ENCODE measurements at regions not wholly inside any gene's neighbourhood (a gene's known extent, or its start where the extent isn't known, plus 50 kb on each side); places are given as distances from the start of the nearest gene placed in this dataset.
"Not testable (repeated sequence)": the region's sequence is repeated elsewhere in the genome, so short reads cannot be mapped to it uniquely, and the experiment has no call there.

DNA sequence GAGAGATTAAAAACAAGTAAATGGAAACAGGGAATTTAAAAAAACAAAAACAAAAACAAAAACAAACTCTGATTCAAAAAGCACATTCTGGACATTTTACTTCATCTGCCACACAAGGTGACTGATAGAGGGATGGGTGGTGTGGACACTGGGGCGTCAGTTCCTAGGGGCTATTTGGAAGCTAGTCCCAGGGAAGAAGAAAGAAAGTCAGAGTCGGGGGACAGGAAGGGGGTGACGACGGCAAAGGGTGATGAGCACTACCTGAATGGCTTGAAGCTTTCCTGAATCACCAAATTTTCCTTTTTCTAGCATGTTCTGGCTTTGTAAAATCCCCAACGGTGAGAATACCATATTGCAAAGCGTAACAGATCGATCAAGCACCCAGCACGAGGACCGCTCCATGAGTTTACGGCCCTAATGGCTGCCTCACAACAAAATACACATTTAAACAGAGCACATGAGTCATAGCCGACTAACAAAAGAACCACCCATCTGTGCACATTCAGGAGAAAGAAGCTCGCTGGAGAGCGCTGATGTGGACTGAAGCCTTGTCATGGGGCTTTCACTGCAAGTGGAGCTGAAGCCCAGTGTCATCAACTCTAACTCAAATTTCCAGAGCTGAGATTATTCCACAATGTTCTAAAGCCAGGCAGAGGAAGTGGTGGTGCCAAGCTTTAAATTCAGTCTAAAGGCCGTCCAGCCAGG is 178.9 kb downstream of the LNPK start:
- ChIA-PET POLR2A (no interaction called here), CTCF (interaction anchor here (0.5 kb wide), 1 partner anchor 729 kb away, joined by 4 read pairs; no protein-coding TSS in a partner anchor)
- no peak overlapping the region for H3K27ac Mint-ChIP-seq
- H3K36me3 Mint-ChIP-seq (ENCODE audit: low read depth): no peaks in the 10 kb centered on the region
- H3K4me3 Mint-ChIP-seq: no peak overlapping the region
- H3K27me3 Mint-ChIP-seq: peaks cover 13% of the 10 kb centered on the region
- no peaks in the 10 kb centered on the region for H3K4me1 Mint-ChIP-seq
- no peak for DNase-seq
- no peaks in the 10 kb centered on the region for H3K9me3 Mint-ChIP-seq

- DNase-seq: no peak
- H3K4me1 Mint-ChIP-seq: no peaks in the 10 kb centered on the region
- ChIA-PET CTCF (no interaction called here), POLR2A (no interaction called here)
- peaks cover 12% of the 10 kb centered on the region for H3K27me3 Mint-ChIP-seq
- no peaks in the 10 kb centered on the region for H3K9me3 Mint-ChIP-seq
- H3K4me3 Mint-ChIP-seq: no peak overlapping the region
- no peak overlapping the region for H3K27ac Mint-ChIP-seq
- no peaks in the 10 kb centered on the region for H3K36me3 Mint-ChIP-seq (ENCODE audit: low read depth)
Observed at GRCh38 chr2:175817221-175817620, 184.8 kb downstream of the LNPK start.

GRCh38 chr2:175815537-175815936 is 186.5 kb downstream of the LNPK start:
- H3K27me3 Mint-ChIP-seq: peaks cover 7% of the 10 kb centered on the region
- CTCF ChIA-PET: no interaction called here
- no peak overlapping the region for H3K27ac Mint-ChIP-seq
- H3K4me1 Mint-ChIP-seq: no peaks in the 10 kb centered on the region
- DNase-seq: no peak
- H3K36me3 Mint-ChIP-seq (ENCODE audit: low read depth): no peaks in the 10 kb centered on the region
- no peaks in the 10 kb centered on the region for H3K9me3 Mint-ChIP-seq
- H3K4me3 Mint-ChIP-seq: no peak overlapping the region
- POLR2A ChIA-PET: no interaction called here

GRCh38 chr2:175811971-175812370 is 190.1 kb downstream of the LNPK start:
- Mint-ChIP-seq H3K27me3 (peaks cover 6% of the 10 kb centered on the region), H3K9me3 (no peaks in the 10 kb centered on the region), H3K27ac (no peak overlapping the region), H3K36me3 (ENCODE audit: low read depth) (no peaks in the 10 kb centered on the region), H3K4me3 (no peak overlapping the region), H3K4me1 (no peaks in the 10 kb centered on the region)
- POLR2A ChIA-PET: no interaction called here
- no peak for DNase-seq
- CTCF ChIA-PET: no interaction called here

DNA sequence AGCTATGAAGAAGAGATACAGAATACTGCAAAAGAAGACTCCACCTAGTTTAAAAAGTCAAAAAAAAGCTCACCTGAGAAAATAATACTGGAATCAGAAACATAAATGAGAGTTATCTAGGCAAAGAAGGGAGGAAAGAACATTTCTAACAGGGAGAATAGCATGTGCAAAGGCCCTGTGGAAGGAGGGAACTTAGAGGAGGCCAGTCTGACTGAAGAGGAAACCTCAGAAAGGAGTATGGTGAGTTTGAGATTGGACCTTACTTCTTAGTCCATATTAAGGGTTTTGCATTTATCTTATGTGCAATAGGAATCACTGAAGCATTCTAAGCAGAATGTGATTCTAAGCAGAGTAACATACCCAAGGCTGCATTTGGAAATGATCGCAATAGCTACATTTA is 193.2 kb downstream of the LNPK start:
- Mint-ChIP-seq H3K27ac (no peak overlapping the region), H3K4me1 (no peaks in the 10 kb centered on the region), H3K36me3 (ENCODE audit: low read depth) (no peaks in the 10 kb centered on the region), H3K4me3 (no peak overlapping the region), H3K9me3 (no peaks in the 10 kb centered on the region), H3K27me3 (peaks cover 4% of the 10 kb centered on the region)
- DNase-seq: no peak
- CTCF ChIA-PET: no interaction called here
- POLR2A ChIA-PET: no interaction called here

GRCh38 chr2:175808078-175808477 is 194.0 kb downstream of the LNPK start:
- DNase-seq: no peak
- ChIA-PET CTCF (no interaction called here), POLR2A (no interaction called here)
- peaks cover 4% of the 10 kb centered on the region for H3K27me3 Mint-ChIP-seq
- no peak overlapping the region for H3K4me3 Mint-ChIP-seq
- no peaks in the 10 kb centered on the region for H3K9me3 Mint-ChIP-seq
- H3K27ac Mint-ChIP-seq: no peak overlapping the region
- no peaks in the 10 kb centered on the region for H3K36me3 Mint-ChIP-seq (ENCODE audit: low read depth)
- H3K4me1 Mint-ChIP-seq: no peaks in the 10 kb centered on the region

DNA sequence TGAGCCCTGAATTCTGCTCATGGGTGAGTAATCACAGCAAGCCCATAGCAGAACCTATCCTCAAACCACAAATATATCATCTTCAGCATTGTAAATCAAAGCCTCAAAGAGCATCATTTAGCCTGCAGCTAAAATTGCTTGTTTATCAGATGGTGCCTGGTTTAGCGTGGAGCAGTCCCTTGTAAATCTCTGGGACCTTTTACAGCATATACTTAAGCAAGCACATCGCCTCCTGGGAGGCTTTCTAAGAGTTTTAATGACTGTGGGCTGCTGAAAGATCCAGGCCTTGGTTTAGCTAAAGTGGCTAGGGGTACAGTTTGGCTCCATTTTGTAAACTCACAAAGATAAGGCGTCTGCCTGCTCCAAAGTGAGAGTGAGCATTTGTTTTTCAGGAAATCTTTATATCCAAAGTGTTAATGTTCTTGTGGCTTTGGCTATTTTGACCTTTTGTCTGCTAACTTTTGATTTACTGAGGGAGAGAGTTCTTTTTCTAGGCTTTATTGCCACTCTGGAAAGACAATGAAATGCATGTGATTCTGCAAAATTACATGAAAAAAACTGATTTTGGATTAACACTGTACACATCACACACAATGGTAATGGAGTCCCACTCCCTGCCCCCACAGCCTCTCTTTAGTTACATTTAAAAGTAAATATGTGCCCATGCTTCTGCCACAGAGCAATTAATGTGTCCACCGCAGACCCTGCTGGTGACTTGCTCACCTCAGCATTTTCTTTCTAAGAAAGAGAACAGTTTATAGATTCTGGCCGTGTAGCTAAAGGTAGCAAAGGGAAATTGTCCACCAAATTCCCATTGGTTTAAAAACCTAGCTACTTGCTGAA is 194.8 kb downstream of the LNPK start:
- peaks cover 6% of the 10 kb centered on the region for H3K27me3 Mint-ChIP-seq
- POLR2A ChIA-PET: no interaction called here
- H3K36me3 Mint-ChIP-seq (ENCODE audit: low read depth): no peaks in the 10 kb centered on the region
- no peaks in the 10 kb centered on the region for H3K4me1 Mint-ChIP-seq
- CTCF ChIA-PET: no interaction called here
- H3K9me3 Mint-ChIP-seq: no peaks in the 10 kb centered on the region
- no peak overlapping the region for H3K27ac Mint-ChIP-seq
- DNase-seq: no peak
- H3K4me3 Mint-ChIP-seq: no peak overlapping the region

- ChIA-PET POLR2A (no interaction called here), CTCF (no interaction called here)
- Mint-ChIP-seq H3K36me3 (ENCODE audit: low read depth) (no peaks in the 10 kb centered on the region), H3K9me3 (no peaks in the 10 kb centered on the region), H3K4me1 (no peaks in the 10 kb centered on the region), H3K27me3 (peaks cover 12% of the 10 kb centered on the region), H3K27ac (no peak overlapping the region), H3K4me3 (no peak overlapping the region)
- DNase-seq: no peak
Observed at GRCh38 chr2:175806570-175806969, 195.5 kb downstream of the LNPK start.

DNA sequence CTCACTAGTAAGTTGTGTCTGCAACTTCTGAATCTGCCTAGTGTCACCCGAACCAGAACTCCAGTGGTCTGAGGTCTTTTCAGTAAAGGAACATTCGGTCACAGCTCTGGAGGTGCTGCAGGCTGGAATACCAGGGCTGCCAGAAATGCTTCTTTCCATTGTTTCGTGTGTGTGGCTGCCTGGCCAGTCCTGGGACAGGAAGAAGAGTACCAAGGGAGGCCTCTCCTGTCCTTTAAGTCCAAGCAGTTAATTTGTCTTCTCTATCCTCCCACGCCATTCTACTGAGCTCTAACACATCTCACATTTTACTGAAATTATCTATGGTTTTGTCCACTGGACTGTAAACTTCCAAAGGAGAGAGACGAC is 196.0 kb downstream of the LNPK start:
- no peak overlapping the region for H3K4me3 Mint-ChIP-seq
- ChIA-PET POLR2A (no interaction called here), CTCF (no interaction called here)
- no peaks in the 10 kb centered on the region for H3K4me1 Mint-ChIP-seq
- no peaks in the 10 kb centered on the region for H3K36me3 Mint-ChIP-seq (ENCODE audit: low read depth)
- no peak for DNase-seq
- no peaks in the 10 kb centered on the region for H3K9me3 Mint-ChIP-seq
- H3K27me3 Mint-ChIP-seq: peaks cover 12% of the 10 kb centered on the region
- H3K27ac Mint-ChIP-seq: no peak overlapping the region

DNA sequence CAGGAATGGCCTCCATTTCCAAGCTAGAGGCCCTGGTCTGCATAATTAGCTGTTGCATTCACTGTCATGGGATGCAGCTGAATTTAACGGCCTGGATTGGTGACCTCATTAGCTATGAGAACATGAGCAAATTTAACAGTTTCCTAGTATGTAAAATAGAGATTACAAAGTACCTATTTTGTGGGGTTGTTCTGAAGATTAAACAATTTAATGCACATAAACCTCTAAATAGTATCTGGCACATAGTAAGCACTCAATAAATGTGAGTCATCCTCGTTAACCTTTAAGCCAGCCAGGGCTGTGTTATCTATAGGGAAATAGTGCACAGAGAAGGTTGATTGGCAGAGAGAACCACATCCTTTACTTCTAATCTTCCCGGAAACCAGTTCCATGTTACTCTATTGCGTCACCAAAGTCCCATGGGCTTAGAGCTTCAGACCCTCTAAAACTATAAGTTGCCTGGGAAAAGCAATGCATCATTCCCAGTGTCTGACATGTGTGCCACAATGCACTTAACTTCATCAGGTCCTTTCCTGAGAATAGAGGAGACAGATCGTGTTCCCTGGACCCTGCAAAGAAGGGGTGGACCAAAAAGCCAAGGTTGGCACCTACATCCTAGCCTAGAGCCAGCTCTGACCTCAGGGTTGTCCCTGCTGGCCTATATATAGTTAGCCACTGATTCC is 196.5 kb downstream of the LNPK start:
- H3K4me3 Mint-ChIP-seq: no peak overlapping the region
- H3K4me1 Mint-ChIP-seq: no peaks in the 10 kb centered on the region
- no peaks in the 10 kb centered on the region for H3K9me3 Mint-ChIP-seq
- no peak overlapping the region for H3K27ac Mint-ChIP-seq
- no peak for DNase-seq
- ChIA-PET CTCF (no interaction called here), POLR2A (no interaction called here)
- peaks cover 12% of the 10 kb centered on the region for H3K27me3 Mint-ChIP-seq
- H3K36me3 Mint-ChIP-seq (ENCODE audit: low read depth): no peaks in the 10 kb centered on the region

DNA sequence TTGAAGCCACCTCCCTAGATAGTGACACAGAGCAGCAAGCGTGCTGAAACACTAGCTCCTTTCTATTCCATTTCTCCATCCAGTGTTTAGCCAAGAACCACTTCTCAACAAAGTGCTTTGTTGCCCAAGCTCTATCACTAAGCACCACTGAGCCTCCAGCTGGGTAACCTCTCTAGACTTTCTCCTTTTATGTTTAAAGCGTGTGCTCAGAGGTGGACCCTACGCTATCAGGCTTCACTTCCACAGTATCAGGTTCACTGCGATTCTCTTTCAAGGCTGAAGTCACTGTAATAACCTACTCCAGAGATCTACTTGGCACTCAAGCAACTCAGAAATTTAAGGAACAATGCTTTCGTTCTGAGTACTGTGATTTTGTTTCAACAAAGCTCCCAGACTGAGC is 197.9 kb downstream of the LNPK start:
- DNase-seq: no peak
- Mint-ChIP-seq H3K27ac (no peak overlapping the region), H3K4me3 (no peak overlapping the region), H3K36me3 (ENCODE audit: low read depth) (no peaks in the 10 kb centered on the region), H3K4me1 (no peaks in the 10 kb centered on the region), H3K9me3 (no peaks in the 10 kb centered on the region), H3K27me3 (peaks cover 12% of the 10 kb centered on the region)
- ChIA-PET CTCF (no interaction called here), POLR2A (no interaction called here)

- H3K27me3 Mint-ChIP-seq; H3K27ac Mint-ChIP-seq; DNase-seq; CTCF ChIA-PET; H3K4me3 Mint-ChIP-seq; H3K4me1 Mint-ChIP-seq; POLR2A ChIA-PET; H3K36me3 Mint-ChIP-seq (ENCODE audit: low read depth): not testable (repeated sequence)
- peaks cover 17% of the 10 kb centered on the region for H3K9me3 Mint-ChIP-seq
Observed at GRCh38 chr2:175796422-175796821, 205.6 kb downstream of the LNPK start.

- DNase-seq: no peak
- ChIA-PET CTCF (no interaction called here), POLR2A (no interaction called here)
- Mint-ChIP-seq H3K36me3 (ENCODE audit: low read depth) (peaks cover 3% of the 10 kb centered on the region), H3K27ac (no peak overlapping the region), H3K4me3 (no peak overlapping the region), H3K27me3 (no peaks in the 10 kb centered on the region), H3K4me1 (no peaks in the 10 kb centered on the region), H3K9me3 (peaks cover 17% of the 10 kb centered on the region)
Observed at GRCh38 chr2:175793648-175794047, 208.4 kb downstream of the LNPK start.

- Mint-ChIP-seq H3K4me1 (no peaks in the 10 kb centered on the region), H3K27ac (no peak overlapping the region), H3K27me3 (peaks cover 2% of the 10 kb centered on the region), H3K36me3 (ENCODE audit: low read depth) (peaks cover 3% of the 10 kb centered on the region), H3K4me3 (no peak overlapping the region), H3K9me3 (peaks cover 13% of the 10 kb centered on the region)
- ChIA-PET POLR2A (no interaction called here), CTCF (no interaction called here)
- DNase-seq: no peak
Observed at GRCh38 chr2:175792881-175793280, 209.2 kb downstream of the LNPK start.

Data from activated CD4-positive, alpha-beta memory T cell treated with anti-CD3 and anti-CD28 coated beads, Interleukin-2, amount 10 ng/mL, durations not matched to agents 7 days and 5 days (primary cell).